ENCODE measurements at regions not wholly inside any gene's neighbourhood (a gene's known extent, or its start where the extent isn't known, plus 50 kb on each side); places are given as distances from the start of the nearest gene placed in this dataset.

- TF ChIP-seq EZH2 (IDR thresholded peaks at IDR 0.05) = no peak
- no peak for TF ChIP-seq POLR2AphosphoS5 (IDR thresholded peaks at IDR 0.05; ENCODE audit: borderline replicate concordance, low read depth, low read length)
Observed at GRCh38 chr21:32122082-32122481, 156.8 kb downstream of the MIS18A start.

Measured in SK-N-MC (cell line).